ENCODE measurements at regions not wholly inside any gene's neighbourhood (a gene's known extent, or its start where the extent isn't known, plus 50 kb on each side); places are given as distances from the start of the nearest gene placed in this dataset.
"Not testable (repeated sequence)": the region's sequence is repeated elsewhere in the genome, so short reads cannot be mapped to it uniquely, and the experiment has no call there.

DNA sequence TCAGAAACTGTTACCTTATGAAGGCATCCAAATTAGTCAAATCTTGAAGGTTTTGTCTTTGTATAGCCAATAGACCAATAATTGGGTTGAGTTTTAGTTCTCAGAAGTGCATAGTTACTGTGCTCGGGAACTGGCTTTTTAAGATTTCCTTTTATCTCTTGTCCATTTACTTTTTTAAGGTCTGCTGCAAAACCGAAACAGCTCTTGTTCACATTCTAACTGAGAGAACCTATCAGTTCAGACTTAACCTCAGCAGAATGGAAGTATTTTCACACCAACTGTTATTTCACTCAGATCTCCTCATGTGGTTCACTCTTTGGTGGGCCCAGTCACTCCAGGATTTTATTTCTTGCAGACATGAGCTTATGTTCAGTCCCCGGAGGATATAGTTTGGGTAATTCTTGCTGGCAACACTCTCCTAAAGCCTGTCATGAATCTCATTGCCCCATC, 55.5 kb downstream of the TPBG start:
- intact Hi-C loops (cut with DNase I), result no loop called here
- DNase-seq (ENCODE audit: low spot score), result no peak

DNA sequence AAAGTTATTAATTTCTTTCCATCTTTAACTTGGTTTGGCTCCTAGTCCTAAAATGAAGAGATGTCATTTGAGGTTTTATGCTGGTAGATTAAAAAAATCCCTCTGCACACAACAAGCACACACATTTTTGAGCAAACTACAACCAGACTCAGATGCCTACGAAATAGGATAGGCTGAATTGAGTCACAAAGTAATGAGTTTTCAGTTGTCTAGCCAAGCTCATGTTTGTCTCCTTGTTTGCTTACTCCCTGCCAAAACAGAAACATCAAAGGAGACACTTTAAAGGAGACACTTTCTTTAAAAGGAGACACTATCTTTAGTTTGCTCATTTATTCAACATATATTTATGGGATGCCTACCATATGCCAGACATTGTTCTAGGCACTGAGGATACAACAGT, 56.2 kb downstream of the TPBG start:
- DNase-seq (ENCODE audit: low spot score), result no peak
- intact Hi-C loops (cut with DNase I), result no loop called here

DNA sequence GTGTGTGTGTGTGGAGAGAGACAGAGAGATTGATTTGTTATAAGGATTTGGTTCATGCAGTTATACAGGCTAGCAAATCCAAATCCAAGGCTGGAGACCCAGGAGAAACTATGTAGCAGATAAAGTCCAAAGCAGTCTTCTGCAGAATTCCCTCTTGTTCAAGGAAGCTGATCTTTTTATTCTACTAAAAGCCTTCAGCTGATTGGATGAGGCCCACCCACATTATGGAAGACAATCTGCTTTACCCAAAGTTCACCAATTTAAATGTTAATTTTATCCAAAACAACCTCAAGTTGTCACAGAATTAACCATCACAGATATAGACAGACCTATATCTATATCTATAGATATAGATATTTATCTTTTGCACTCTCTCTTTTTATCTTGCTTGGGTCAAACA, 67.0 kb downstream of the TPBG start:
- intact Hi-C loops (cut with DNase I), result no loop called here

DNA sequence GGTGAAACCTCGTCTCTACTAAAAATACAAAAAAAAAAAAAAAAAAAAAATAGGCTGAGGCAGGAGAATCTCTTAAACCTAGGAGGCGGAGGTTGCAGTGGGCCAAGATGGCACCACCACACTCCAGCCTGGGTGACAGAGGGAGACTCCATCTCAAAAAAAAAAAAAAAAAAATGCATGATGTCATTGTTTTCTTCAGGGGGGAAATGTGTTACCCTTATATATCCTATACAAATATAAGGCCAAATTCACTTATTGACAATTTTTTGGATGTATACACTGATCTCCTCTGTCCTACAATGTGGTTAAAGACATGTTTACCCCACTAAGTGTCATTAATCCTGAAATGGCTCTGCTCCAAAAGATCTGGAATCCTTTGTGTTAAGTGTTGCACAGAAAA, 73.1 kb downstream of the TPBG start:
- no peak for DNase-seq (ENCODE audit: low spot score)
- intact Hi-C loops (cut with DNase I), result no loop called here

More for the DNA sequence above, 67.0 kb downstream of the TPBG start:
- DNase-seq (ENCODE audit: low spot score), result no peak

DNA sequence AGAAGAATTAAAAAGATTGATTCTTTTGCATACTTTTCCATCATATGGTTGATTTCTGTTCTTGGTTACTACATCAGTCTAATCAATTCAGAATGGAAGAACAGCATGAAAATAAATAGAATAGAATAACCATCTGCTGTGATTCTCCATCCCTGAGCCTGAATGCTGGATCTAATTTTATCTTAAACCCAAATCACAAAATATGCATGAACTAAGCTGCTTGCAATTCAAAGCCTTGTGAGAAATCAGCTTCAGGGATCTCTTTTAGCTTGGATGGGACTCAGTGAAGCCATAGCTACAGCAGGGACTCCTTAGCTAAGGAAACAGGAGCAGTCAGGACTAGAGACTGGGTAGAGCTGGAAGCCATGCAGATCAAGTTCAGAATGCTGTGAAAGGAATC, 74.1 kb downstream of the TPBG start:
- intact Hi-C loops (cut with DNase I), result no loop called here
- no peak for DNase-seq (ENCODE audit: low spot score)

DNA sequence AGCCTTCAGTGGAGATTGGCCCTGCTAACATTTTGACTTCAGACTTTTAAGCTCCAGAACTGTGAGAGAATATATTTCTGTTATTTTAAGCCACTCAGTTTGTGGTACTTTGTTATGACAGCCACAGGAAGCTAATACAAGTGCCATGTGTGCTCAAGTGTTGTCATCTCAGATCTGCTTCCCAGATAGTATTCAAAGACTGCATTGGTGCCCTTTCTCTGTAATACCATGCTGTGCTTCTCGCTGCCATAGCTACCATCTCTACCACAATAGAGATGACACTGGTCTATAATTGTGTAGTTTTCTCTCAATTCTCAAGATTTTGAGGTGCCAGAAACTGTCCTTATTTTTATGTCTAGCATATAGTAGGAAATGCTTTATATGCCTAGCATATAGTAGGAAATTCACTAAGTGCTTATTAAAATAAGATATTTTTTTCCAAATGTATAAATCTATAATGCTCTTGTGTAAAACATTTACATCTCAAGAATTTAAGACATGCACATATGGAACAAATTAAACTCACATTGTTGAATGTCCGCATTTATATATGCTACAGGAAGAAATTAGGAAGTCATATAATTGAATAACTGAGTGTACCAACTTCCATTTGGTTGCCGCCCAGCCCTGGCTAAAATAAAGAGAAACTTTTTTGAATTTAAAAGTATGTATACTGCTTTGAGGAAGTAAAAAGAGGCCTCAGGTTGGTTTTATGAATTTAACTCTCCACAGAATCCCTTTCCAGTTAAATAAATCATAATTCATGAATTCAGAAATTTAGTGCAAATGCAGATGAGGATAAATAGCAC, 77.6 kb downstream of the TPBG start:
- intact Hi-C loops (cut with DNase I), result no loop called here
- DNase-seq (ENCODE audit: low spot score), result no peak

DNA sequence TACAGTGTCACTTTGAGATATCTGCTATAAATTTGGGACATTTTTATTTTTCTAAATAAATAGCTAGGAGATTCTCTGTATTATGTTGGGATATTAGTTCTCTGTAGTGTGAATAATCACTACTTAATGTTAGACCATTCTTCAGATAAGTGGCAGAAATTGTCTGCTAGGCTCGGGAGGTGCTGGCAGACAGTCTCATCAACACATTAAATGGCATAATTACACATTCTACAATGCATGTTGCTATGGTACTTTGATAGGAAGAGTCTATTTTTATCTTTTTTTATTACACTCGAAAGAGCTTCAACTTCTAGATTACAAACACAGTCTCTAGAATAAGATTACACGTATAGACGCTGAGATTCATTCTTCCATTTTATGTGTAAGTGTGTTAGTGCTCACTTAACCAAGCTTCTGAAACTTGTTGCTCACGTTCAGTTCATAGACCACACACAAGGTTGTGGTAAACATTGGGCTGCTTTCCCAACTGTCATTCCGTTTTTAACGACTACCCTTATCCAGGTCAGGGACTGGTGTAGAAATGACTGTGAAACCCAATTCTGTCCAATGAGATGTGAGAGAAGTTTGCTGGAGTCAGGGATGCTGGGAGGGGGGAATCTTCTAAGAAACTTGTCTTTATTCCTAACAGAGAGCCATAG, 78.6 kb downstream of the TPBG start:
- DNase-seq (ENCODE audit: low spot score), result no peak
- intact Hi-C loops (cut with DNase I), result no loop called here

DNA sequence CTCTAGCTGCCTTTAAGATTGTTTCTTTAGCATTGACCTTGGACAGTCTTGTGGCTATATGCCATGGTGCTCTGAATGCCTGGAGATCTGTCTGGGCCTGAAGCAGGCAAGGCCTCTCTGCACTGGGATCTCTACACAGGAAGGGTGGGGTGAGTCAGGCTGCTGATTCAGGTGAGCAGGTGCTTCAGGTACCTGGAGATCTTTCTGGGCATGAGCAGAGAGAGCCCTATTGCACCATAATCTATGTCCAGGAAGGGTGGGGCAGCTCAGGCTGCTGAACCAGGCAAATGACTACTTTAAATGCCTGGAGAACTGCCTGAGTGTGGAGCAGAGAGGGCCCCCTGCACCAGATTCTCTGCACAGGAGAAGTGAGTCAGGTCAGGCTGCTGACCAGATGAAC, 94.5 kb downstream of the TPBG start:
- DNase-seq (ENCODE audit: low spot score), result no peak
- intact Hi-C loops (cut with DNase I), result no loop called here

DNA sequence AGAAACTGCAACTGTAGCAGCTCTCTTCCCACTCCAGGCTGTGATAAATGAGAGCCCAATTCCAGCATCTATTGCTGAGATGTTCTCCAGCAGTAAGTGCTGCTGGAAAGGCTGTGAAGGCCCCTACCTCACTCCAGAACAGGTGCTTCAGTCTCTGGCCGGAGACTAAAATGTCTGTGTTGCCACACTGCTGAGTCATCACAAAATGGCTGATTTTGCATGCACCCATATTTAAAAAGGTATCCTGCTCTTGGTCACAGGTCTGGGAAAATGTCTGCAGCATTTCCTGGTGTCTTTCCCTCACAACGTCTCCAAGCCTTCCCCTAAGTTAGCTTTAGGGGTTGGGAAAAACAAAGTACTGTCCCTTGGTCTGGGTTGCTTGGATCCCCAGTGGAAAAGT, 95.1 kb downstream of the TPBG start:
- no peak for DNase-seq (ENCODE audit: low spot score)
- intact Hi-C loops (cut with DNase I), result no loop called here

DNA sequence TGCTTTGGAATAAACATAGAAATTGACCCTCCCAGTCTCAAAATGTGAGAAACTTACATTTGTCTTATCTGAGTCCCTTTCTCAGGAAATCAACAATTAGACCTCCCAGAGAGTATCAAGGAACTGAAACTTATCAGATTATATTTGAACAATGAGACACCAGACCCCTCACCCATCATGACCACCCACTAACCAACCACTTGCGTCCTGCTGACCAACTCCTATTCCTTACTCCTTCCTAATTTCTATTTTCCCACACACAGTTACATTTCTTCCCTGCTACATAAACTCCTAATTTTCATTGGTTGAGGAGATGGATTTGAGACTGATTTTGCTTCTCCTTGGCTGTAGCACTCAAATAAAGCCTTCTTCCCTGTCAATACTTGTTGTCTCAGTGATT, 97.9 kb downstream of the TPBG start:
- intact Hi-C loops (cut with DNase I), result no loop called here
- no peak for DNase-seq (ENCODE audit: low spot score)

DNA sequence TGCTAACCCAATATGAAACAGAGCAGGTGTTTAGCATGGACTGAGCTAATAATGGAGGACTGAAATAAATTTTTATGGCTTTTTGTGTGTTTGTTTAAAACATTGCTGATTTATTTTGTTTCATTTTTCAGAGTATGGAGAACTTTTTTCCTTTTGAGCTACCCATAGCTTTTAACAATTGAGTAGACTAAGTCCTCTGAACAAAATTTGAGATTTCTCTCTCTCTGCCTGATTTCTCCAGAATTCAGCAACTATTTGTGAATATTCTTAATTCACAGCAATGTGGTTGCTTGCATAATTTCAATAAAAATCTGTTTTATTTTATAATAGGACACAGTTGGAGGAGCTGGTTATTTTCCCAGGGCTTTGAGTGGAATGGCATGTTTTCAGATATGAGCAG, 103.7 kb downstream of the TPBG start:
- DNase-seq (ENCODE audit: low spot score), result no peak
- intact Hi-C loops (cut with DNase I), result no loop called here

DNA sequence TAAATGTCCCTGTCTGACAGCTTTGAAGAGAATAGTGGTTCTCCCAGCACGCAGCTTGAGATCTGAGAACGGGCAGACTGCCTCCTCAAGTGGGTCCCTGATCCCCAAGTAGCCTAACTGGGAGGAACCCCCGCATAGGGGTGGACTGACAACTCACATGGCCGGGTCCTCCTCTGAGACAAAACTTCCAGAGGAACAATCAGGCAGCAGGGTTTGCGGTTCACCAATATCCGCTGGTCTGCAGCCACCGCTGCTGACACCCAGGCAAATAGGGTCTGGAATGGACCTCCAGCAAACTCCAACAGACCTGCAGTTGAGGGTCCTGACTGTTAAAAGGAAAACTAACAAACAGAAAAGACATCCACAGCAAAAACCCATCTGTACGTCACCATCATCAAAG, 106.5 kb downstream of the TPBG start:
- intact Hi-C loops (cut with DNase I); DNase-seq (ENCODE audit: low spot score): not testable (repeated sequence)

DNA sequence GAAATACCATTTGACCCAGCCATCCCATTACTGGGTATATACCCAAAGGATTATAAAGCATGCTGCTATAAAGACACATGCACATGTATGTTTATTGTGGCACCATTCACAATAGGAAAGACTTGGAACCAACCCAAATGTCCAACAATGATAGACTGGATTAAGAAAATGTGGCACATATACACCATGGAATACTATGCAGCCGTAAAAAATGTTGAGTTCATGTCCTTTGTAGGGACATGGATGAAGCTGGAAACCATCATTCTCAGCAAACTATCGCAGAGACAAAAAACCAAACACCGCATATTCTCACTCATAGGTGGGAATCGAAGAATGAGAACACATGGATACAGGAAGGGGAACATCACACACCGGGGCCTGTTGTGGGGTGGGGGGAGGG, 111.5 kb downstream of the TPBG start:
- DNase-seq (ENCODE audit: low spot score); intact Hi-C loops (cut with DNase I): not testable (repeated sequence)

DNA sequence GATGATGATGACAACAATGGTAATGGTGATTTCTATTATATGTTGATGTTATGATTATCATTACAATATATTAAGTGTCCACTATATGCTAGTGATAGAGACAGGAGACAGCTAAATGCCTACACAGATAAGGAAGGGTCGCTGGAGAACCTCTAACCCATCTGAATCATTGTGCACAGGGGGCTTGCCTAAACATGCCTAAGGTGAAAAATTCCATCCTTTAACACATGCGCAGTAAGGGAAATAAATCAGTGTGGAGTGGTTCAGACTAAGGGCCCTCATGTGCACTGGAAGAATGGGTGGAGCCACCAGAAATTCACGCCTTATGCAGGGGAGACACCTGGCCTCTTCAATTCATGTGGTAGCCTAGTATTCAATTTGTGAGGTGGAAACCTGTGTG, 120.4 kb downstream of the TPBG start:
- intact Hi-C loops (cut with DNase I), result no loop called here
- DNase-seq (ENCODE audit: low spot score), result no peak

DNA sequence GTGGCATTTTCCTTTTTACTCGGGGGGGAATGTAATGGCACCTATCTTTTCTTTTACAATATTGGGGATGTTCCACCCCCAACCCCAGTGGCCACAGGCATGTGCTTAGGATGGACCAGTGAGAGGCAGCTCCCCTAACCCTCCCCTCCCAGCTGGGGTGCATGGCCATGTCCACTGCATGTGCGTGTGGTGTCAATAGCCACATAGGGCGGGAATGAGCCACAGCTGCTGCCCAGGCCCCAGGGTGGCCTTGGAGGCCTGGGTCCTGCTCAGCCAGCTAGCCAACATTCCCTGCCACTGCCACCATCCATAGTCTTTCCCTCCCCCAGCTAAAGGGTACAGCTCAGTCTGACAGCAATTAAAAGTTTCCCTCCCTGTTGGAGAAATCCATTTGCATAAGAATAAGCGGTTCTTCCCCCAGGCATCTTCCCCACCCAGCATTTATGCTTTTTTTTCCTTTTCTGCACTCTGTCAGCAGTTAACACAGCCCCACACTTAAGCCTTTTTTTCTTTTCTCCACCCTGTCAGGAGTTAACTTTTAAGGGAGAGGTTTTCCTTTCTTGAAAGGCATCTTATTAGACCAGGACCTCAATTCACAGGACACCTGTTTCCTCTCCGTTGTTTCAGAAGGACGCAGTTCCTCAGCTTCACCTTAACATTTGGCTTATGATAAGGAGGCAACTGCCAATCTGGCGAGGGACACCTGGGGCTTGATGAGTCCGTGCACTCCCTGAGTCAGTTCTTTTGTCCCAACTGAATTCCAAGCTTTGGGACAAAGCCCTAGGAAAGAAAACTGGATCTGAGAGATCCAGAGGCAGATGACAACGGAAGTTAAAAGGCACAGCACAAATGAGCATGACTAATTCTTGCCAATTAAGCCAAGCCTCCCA, 121.4 kb downstream of the TPBG start:
- DNase-seq (ENCODE audit: low spot score), result no peak
- intact Hi-C loops (cut with DNase I), result no loop called here

DNA sequence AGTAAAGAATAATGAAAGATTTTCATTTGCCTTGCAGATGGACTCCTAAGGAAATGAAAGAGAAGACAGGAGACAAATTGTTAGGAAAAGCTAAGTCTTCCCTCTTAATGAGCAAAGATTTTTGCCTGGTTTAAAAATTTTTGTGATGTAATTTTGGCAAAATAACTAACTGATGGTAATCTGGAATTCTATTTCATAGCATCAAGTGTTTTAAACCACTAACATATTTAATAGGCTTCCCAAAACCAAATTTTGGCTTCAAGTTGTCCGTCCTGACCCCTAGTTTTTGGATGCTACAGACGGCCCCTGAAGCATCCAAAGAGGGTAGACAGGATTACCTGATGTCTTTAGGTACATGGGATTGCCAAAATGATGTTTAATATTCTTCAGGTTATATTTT, 124.3 kb downstream of the TPBG start:
- intact Hi-C loops (cut with DNase I), result no loop called here
- DNase-seq (ENCODE audit: low spot score), result no peak

DNA sequence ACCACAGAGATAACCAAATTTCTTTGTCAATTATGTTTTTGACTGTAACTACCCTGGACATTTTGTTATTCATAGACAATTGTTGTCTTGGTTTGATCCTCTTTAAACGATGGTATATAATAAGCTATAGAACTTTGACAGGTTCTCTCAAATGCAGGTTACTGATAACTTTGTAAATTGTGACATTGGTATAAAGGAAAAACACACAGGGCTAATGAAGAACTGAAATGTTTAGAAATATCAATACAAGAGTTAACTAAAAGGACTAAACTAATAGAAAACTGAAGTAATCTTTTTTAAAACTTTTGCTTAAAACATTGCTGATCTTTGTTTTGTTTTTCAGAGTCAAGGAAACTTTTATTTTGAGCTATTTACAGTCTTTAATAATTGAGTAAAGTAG, 124.8 kb downstream of the TPBG start:
- no peak for DNase-seq (ENCODE audit: low spot score)
- intact Hi-C loops (cut with DNase I), result no loop called here

DNA sequence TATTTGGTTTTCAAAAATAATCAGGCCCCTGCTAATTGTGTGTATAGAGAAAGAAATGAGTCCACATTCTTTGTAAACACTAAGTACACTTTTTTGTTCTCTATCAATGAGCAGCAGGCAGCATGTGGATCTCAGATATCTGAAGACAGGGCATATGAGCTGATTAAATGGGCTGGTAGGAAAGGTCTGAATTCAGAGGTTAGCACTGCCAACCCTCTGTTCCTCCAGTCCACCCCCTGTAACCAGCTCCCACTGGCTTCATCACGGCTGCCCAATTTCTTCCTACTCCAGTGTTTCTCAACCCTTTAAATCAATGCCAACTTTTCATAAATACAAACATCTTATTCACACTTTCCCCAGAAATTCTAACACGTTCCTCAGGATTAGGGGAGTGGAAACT, 128.5 kb downstream of the TPBG start:
- intact Hi-C loops (cut with DNase I), result no loop called here
- DNase-seq (ENCODE audit: low spot score), result no peak

DNA sequence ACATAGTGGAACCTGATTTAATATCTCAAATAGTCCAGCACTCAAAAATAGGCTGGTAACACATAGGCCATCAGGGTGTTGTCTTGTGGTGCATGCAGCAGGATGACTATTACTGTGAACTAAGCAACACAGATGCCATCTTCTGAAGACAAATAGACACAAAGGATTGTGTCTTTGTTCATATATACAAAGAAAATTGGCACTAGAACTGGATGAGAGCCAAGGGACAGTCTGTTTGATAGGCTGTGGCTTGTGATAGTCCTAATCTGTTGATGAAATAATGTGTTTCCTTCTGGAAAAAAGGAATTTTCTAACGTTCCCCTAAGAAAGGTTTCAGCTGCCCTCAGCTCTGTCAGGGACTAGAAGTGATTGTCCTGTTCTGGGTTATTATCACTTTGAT, 129.8 kb downstream of the TPBG start:
- no peak for DNase-seq (ENCODE audit: low spot score)
- intact Hi-C loops (cut with DNase I), result no loop called here

DNA sequence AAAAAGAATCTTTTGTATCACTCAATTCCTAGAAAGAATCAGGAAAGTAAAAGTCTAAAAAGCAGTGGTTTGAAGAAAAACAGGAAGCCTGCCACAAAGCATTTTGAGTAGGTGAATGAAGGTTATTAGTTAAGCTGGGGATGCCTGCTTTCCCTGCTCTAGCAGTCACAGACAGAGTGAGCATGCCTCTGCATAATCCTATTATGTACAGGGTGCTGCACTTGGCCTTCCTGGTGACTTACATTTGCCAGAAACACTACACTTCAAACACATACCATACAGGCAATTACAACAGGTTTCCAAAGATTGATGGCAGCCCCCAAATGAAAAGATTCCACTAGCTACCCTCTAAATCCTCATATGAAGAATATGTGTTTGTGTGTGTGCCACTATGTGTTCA, 130.8 kb downstream of the TPBG start:
- DNase-seq (ENCODE audit: low spot score), result no peak
- intact Hi-C loops (cut with DNase I), result no loop called here
